Umbilical cord (tissue), 1 donor: ENCODE measurements at regions not wholly inside any gene's neighbourhood (a gene's known extent, or its start where the extent isn't known, plus 50 kb on each side); places are given as distances from the start of the nearest gene placed in this dataset.

ENCODE experiments used
- DNase-seq: peaks from one replicate; pipeline ENCODE4 v3.0.0-alpha.2; 2015; ENCODE audit warnings: low spot score

DNA sequence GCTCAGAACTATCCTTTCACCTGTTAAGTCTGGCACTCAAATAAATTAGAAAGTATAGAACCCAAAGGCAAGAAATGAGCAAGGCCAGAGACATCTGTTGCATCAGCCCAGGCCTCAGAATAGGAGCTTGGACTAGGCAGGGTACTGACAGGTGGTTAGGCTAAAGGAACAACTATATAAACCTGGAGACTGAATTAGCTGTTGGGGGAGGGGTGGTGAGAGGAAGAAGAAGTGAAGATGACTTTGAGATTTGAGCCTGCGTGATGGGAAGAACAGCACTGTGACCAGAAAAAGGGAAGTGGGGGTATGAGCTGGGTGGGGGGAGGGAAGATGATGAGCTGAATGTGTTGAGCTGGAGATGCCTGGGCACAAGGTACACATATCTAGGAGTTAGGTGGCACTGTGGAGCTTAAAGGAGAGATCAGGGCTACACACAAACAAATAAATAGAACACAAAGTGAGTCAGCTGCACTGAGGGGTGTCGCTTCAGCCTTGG is 244.7 kb downstream of the PTEN start:
- no peak for DNase-seq

DNA sequence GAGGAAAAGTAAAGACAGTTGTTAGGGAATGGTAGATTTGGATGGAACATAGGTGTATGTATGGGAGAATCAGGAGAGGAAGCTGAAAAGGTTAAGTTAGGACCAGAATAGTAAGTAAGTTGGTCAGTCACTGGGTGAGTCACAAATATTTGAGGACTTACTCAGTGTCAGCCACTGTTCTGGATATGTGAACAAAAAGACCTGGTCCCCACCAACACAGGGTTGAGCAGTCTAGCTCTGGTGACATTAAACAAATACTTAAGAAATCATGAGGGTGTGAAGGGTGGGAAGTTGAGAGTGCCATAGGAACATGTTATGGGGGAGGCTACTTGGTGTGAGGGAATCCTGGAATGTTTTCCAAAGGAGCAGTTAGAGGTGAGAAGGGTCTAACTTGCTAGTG is 246.9 kb downstream of the PTEN start:
- no peak for DNase-seq

DNA sequence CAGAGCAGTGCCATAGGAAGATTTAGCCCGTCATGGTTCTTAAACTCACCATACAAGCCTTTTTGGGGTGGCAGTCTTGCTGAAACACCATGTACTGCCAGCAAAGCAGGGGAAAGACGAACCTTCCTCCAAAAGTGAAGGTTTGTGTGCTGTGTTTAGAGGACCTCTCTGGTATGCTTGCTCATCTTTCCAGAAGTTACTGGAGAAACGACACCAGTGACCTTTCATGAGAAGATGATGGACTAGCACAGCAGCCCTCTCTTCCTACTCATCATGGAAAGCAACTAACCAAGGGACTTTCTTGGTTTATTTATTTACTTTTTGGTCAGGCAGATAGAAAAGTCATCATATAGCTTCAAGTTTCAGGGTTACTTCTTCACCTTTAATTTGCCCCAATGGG is 247.4 kb downstream of the PTEN start:
- DNase-seq = no peak

DNA sequence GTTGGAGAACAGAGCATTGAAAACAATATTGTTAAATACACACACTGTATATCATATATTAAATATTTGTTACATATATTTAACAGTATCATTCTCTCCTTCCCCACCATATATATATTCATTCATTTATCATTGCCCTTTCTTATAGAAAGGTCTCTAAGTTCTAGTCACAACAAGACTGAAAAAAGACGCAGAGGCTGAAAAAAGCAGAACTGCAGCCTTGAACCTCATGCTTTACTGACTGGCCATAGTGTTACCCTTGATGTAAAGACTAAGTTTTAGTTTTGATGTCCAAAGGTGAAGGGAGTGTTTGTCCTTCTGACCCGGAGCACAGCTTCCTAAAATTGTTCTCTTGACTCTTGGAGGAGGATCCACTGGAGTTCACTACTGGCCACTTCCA is 247.9 kb downstream of the PTEN start:
- no peak for DNase-seq

DNA sequence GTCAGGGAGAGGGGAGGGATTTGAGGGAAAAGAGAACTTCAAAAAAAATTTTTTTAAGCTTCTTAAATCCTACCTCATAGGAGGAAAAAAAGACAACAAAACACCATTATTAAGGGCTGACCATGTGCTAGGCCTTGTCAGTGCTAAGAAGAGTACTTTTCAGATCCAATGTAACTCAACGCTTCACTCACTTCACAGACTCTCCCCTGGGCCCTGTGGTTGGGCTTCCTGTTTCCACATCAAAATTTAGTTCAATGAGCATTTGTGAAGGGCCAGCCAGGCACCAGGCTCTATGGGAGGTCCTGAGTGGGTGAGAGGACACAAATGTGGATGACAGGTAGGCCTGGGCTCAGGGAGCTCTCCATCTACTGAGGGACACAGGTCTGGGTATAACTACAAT is 249.8 kb downstream of the PTEN start:
- DNase-seq = no peak

DNA sequence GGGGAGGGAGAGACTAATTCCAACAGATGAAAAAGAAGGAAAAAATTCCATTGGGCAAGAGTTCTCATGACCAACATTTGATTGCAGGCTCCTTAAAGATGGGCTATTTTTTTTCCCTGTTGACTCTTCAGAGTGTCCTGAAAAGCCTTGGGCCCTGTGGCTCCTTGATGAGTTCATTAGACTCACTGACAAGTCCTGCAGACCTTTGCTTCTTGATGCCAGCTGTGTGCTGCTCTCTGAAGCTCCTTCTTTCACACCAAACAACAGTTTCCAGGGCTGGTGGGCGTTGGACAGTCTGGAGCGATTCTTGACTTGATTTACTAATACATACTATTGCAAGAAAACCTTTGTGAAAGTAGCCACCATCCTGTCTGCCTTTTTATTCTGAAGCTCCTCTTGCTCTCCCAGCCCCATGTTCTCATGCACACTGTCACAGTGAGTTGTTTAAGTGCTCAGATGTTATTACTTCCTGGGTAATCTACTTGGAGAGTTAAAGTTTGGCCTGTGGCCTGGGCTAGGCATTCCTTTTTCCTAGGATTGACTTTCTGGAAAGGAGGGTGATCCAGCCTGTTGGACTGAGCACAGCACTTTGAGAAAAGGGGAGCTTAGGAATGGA is 250.3 kb downstream of the PTEN start:
- no peak for DNase-seq

DNA sequence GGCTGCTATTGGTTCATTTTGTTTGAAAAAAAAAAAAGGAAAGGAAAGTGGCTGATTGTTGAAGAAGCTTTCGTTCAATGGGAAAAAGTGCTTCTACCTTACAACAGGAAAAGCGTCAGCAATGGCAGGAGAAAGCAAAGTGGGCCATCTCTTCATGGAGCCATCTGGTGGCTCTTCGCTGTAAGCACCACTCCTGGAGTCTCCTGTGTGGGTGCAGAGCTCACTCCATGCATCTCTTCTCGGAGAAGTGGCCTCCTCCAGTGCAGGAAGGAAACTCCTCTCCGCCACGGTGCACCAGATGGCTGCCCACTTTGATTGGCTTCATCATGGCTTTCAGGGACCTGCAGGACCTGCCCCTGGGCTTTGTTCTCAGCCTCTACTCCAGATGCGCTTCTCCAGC is 250.9 kb downstream of the PTEN start:
- DNase-seq = peak; percentile 24

DNA sequence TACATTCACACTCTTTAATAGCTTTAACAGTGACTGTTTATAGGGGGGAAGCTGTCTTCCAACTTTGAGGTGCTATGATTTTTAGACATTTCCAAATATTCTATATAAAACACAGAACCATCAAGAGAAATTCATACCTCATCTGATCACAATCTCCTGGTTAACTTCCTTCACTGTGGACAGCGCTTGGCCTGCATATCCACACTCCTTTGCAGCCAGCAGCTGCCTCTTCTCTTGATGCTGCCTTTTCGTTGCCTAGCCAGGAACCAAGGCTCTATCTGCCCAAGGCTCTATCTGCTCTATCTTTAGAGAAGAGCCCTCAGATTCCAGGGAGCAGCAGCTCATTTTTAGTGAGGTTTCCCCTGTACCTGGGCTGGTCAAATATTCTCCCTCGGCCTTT is 252.0 kb downstream of the PTEN start:
- DNase-seq = no peak

DNA sequence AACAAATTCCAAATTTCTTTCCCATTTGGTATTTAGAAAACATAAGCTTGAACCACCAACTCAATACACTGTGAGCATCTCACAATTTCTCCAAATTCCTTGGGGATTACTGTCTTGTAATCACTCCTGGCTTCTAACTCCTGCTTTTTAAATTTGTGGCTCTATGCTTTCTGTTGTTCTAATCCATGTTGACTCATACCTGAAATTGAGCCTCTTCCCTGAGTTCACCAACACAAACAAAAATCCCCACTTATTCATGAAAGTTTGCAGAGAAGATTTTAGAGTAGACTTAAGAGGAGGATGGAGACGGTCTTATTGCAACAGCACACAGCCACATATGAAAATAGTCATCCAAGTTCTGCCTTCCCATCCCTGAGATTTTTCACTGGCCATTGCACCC is 252.5 kb downstream of the PTEN start:
- DNase-seq = no peak

DNA sequence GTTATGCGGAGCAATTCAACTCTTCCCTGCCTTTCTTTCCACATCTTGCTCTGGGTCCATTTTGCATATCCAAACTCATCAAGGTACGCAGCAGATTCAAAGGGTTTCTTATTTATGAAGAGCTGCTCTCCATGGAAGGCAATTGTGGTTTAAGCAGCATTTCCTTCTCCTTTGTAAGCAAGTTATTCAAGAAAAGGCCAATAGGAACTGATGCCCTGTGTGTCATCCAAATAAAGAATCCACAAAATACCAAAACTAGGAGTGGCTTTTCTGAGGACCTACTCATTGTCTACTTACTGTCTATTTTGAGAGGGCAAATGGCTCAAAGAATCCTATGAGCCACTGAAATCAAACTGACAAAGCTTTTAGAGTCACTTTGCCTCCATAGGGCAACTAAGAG is 253.1 kb downstream of the PTEN start:
- DNase-seq = no peak

DNA sequence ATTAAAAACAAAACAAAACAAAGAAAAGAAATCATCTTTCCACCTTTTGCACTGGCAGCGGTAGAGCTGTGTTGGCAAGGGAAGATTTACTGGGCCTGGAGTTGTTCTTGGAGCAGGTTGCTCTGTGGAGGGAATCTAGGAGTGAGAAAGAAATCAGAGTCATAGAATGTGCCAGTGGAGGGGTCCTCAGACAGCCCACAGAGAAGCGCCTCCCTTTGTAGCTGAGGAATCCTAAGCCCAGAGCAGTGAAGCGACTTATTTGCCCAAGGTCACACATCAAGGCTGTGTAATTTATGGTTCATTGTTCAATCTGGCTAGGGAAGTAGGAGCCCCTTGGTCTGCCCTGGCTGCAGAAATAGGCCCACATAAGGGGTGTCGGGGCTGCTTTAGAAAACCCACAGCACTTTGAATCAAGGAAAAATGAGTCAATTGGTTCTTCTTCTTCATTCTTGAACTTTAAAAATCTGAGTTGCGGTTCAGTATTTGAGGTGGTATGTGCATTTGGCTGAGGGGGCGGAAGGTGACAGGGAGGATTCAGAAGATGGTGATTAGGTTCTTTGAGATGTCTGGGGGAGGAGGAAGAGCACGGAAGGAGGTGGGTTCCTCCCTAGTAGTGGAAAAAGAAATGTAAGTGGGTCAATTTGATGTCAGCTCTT is 253.7 kb downstream of the PTEN start:
- DNase-seq = no peak

DNA sequence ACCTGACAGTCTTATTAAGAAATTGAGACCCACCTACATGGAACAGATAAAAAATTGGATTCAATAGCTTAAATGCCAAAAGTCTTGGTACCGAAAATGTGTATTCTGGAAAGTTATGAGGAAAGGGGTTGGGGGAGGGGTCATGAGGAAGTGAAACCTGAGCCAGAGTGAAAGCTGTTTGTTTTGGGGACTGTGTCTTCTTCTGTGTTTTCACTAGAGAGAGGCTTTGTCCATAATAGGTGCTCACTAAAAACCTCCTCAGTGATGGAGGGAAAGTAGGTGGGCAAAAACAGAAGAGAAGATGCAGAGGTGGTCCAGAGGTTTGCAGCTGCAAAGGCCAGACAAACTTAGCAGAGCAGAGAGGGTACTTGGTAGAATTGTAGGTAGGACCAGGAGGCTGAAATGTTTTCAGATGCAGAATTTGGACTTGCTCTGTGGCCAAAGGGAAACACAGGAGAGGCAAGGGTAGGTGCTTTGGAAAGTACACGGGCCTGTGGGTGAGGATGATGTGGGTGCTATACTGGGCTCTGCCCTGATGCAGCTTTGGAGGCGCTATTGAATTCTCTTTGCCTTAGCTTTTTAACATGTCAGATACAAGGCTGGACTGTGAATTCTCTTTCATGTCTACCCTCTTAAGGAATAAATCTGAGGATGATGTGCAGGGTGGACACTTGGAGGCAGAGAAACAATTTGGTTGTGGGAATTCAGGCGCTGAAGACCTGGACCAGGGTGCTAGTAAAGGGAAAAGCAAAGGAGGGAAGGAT is 254.6 kb downstream of the PTEN start:
- DNase-seq = no peak

DNA sequence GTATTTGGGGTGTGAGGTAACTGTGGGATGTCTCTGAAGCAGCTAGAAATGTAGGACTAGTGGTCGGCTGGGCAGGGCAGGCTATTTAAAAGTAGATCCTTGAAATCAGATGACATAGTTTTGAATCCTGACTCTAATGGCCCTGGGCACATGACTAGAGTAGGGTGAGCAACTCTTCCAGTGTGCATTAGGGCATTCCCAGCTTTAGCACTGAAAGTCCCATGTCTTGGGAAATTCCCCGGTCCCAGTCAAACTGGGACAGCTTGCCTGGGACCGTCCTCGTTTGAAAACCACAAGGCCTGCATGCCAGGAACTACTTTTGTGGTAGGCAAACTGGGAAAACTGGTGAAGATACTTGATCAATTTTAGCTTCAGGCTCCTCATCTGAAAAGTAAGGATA is 255.3 kb downstream of the PTEN start:
- DNase-seq = no peak

DNA sequence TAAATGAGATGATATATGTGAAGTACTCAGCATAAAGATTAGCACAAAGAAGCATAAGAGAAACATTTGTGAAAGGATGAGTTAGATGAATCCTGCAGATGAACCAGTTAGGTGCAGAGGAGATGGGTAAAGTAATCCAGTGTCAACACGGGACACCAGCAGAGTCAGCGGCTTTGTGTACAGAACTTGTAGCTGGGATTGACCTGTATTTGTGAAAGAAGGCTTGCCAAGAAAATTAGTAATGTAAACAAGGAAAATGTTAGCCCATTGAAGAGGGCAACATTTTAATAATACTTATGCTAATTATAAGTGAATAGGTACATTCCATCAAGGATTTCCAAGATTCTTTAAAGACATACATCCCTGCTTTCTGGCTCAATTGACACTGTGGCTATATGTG is 255.7 kb downstream of the PTEN start:
- DNase-seq = no peak

DNA sequence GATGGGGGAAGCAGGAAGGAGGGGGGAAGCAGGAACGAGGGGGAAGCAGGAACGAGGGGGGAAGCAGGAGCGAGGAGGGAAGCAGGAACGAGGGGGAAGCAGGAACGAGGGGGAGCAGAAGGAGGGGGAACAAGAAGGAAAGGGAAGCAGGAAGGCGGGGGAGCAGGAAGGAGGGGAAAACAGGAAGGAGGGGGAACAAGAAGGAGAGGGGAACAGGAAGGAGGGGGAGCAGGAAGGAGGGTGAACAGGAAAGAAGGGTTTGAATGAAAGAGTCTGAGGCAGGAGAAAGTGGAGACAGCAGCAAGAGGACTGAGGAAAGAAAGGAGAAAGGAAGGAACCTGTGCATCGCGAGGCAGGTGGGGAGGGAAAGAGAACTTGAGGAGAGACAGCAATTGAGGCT is 256.6 kb downstream of the PTEN start:
- DNase-seq = no peak

DNA sequence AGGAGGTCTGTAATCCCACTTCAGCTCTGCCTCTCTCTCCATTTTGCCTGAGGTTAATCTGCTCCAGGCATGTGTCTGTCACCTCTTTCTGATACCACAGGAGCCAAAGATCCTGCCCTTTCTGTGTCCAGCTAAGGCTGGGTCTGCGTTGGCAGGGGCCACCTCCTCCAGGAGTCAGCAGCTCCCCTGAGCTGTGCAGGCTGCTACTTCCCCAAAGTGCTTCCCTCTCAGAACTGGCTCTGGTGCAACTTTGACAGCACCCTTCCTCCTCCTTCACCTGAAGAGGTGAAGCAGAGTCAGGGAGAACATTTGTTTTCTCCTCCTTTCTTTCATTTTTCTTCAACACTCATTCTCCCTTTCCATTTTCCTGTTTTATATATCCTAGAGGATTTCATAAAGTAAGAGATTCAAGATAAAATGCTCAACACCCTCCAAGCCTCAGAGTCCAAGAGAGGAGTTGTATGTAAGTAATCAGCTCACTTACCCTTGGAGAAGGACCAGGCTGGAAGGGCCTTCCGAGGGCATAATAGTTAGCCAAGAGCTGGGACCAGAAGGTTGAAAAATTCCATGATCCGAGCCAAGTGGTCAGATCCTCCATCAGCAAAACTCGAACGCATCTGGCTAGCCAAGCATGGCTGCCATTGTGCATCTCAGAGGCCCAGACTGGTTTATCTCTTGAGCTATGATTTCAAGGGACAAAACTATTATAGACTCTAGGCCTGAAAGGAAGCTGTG is 257.3 kb downstream of the PTEN start:
- DNase-seq = no peak

DNA sequence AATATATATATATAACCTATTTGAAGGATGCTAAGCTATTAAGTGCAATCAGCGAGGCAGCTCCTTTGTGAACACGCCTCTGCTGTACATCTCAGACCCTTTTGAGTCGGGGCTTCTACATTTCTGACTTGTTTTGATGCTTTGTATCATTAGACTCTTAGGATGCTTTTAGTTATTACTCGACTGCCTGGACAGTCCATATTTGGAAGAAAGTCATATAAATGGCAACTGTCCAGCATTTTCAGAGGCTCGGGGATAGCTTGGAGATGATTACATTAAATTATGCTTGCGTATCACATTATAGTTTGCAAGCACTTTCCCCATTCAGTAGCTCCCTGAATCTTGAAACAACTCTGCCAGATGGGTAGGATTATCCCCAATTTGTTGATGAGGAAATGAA is 257.9 kb downstream of the PTEN start:
- DNase-seq = no peak

DNA sequence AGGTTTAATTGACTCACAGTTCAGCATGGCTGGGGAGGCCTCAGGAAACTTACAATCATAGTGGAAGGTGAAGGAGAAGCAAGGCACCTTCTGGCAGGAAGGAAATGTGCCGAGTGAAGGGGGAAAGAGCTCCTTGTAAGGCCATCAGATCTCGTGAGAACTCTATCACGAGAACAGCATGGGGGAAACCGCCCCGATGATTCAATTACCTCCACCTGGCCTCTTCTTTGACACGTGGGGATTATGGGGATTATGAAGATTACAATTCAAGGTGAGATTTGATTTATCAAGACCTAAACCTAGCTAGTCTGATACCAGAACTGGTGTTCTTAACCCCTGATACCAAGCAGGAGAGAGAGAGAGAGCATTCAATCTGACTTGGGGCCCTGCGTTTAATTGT is 258.7 kb downstream of the PTEN start:
- DNase-seq = no peak

DNA sequence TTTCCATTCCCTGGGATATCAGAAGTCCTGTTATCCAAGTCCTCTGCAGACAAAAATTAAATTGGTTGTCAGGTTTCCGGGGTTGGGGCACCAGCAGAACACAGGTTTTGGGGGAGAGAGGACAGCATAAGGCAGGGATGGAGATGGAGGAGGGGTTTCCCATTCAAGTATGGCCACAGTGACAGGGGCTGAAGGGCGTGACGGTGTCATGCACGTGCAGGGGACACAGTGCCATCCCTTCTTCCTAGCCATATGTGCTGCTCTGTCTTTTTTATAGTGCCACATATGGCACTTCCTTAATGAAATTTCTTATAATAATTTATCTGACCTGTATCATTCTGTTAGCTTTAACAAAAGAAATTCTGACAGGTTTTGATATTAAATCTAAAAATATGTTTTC is 259.2 kb downstream of the PTEN start:
- DNase-seq = no peak

DNA sequence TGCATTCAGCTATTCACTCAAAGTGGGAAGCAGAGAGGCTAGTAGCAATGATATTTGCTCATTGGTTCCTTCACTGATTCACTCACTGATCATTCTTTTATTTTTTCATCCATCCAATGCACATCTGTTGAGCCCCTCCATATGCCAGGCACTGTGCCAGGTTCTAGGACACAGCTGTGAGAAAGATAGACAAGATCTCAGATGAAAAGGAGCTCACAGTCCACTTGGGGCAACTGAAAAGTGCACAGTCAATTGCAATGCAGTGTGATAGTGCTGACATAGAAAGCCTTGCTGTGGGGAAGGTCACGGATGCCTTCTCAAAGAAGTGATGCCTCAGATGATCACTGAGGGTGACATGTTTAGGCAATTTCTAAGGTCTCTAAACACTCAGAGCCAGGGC is 262.3 kb downstream of the PTEN start:
- no peak for DNase-seq

DNA sequence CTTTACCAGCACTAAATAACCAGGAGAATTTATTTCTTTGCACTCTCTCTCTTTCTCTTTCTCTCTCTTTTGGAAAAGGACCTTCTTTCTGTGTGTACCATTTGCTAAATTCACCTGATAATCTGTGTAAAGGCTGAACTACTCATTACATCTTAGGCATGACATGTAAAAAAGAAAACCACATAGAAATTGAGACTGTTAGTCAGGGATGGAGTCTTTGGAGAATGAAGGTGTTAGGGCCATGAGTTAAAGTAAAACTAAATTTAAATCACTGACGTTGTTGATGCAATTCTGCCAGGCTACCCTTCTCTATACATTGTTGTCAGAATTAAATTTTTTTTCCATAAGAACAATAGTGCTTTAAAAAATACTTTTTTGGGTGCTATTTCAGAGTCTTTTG is 263.3 kb downstream of the PTEN start:
- no peak for DNase-seq

DNA sequence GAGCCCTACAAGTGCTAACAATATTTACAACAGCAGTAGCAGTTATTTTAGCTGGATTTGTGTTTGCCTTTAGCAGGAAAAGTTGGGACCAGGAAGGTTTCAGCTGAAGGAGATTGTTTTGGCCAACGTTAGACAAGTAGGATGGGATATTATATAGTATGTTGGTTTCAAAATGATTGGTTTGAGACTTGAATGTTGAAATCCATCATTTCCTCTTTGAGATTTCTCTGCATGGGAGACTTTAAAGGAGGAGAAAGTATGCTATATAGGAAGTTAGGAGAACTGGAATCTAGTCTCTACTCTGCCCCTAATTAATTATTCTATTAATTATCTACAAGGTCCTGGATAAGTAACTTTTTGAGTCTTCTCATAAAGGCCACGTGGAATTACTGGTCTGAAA is 263.8 kb downstream of the PTEN start:
- DNase-seq = no peak
